ENCODE measurements at regions not wholly inside any gene's neighbourhood (a gene's known extent, or its start where the extent isn't known, plus 50 kb on each side); places are given as distances from the start of the nearest gene placed in this dataset.

GRCh38 chr9:1115370-1115769 is 65.2 kb downstream of the DMRT2 start:
- no peak overlapping the region for H3K27ac ChIP-seq
- H3K27me3 ChIP-seq (ENCODE audit: control insufficient read depth, insufficient read depth, low read length), result no peaks in the 10 kb centered on the region
- H3K4me1 ChIP-seq, result no peaks in the 10 kb centered on the region
- H3K79me2 ChIP-seq, result no peaks in the 10 kb centered on the region
- TF ChIP-seq CTCF (IDR thresholded peaks at IDR 0.05), result no peak
- H3K4me3 ChIP-seq (ENCODE audit: low read depth, low read length), result no peak overlapping the region
- no peak overlapping the region for H3K4me2 ChIP-seq (ENCODE audit: low read length)
- H3K9ac ChIP-seq, result no peak overlapping the region
- no peaks in the 10 kb centered on the region for H3K36me3 ChIP-seq (ENCODE audit: control insufficient read depth, insufficient read depth, low read length)
- H2AFZ ChIP-seq, result no peak overlapping the region
- no peaks in the 10 kb centered on the region for H3K9me3 ChIP-seq (ENCODE audit: control insufficient read depth, low read length)

- Histone ChIP-seq H3K27ac (no peak overlapping the region), H2AFZ (no peak overlapping the region), H3K4me1 (no peaks in the 10 kb centered on the region), H3K9me3 (ENCODE audit: control insufficient read depth, low read length) (no peaks in the 10 kb centered on the region), H3K27me3 (ENCODE audit: control insufficient read depth, insufficient read depth, low read length) (no peaks in the 10 kb centered on the region), H3K4me2 (ENCODE audit: low read length) (no peak overlapping the region), H3K4me3 (ENCODE audit: low read depth, low read length) (no peak overlapping the region), H3K36me3 (ENCODE audit: control insufficient read depth, insufficient read depth, low read length) (no peaks in the 10 kb centered on the region), H3K9ac (no peak overlapping the region), H3K79me2 (no peaks in the 10 kb centered on the region)
- no peak for TF ChIP-seq CTCF (IDR thresholded peaks at IDR 0.05)
These were observed 67.3 kb downstream of the DMRT2 start for GRCh38 chr9:1117439-1117838.

GRCh38 chr9:1120500-1121165 is 70.5 kb downstream of the DMRT2 start:
- H3K4me3 ChIP-seq (ENCODE audit: low read depth, low read length), result no peak overlapping the region
- no peak overlapping the region for H3K27ac ChIP-seq
- no peaks in the 10 kb centered on the region for H3K79me2 ChIP-seq
- TF ChIP-seq CTCF (IDR thresholded peaks at IDR 0.05), result no peak
- no peaks in the 10 kb centered on the region for H3K4me1 ChIP-seq
- no peaks in the 10 kb centered on the region for H3K36me3 ChIP-seq (ENCODE audit: control insufficient read depth, insufficient read depth, low read length)
- no peaks in the 10 kb centered on the region for H3K9me3 ChIP-seq (ENCODE audit: control insufficient read depth, low read length)
- H3K4me2 ChIP-seq (ENCODE audit: low read length), result no peak overlapping the region
- no peak overlapping the region for H3K9ac ChIP-seq
- H3K27me3 ChIP-seq (ENCODE audit: control insufficient read depth, insufficient read depth, low read length), result no peaks in the 10 kb centered on the region
- H2AFZ ChIP-seq, result no peak overlapping the region

GRCh38 chr9:1125741-1126140 is 75.6 kb downstream of the DMRT2 start:
- no peaks in the 10 kb centered on the region for H3K36me3 ChIP-seq (ENCODE audit: control insufficient read depth, insufficient read depth, low read length)
- no peak overlapping the region for H3K27ac ChIP-seq
- H3K4me2 ChIP-seq (ENCODE audit: low read length), result no peak overlapping the region
- no peaks in the 10 kb centered on the region for H3K27me3 ChIP-seq (ENCODE audit: control insufficient read depth, insufficient read depth, low read length)
- no peaks in the 10 kb centered on the region for H3K4me1 ChIP-seq
- no peak for TF ChIP-seq CTCF (IDR thresholded peaks at IDR 0.05)
- no peak overlapping the region for H2AFZ ChIP-seq
- H3K4me3 ChIP-seq (ENCODE audit: low read depth, low read length), result no peak overlapping the region
- H3K79me2 ChIP-seq, result no peaks in the 10 kb centered on the region
- no peaks in the 10 kb centered on the region for H3K9me3 ChIP-seq (ENCODE audit: control insufficient read depth, low read length)
- no peak overlapping the region for H3K9ac ChIP-seq

GRCh38 chr9:1128046-1128445 is 77.9 kb downstream of the DMRT2 start:
- no peak overlapping the region for H3K4me2 ChIP-seq (ENCODE audit: low read length)
- TF ChIP-seq CTCF (IDR thresholded peaks at IDR 0.05), result no peak

More at GRCh38 chr9:1128046-1128445, 77.9 kb downstream of the DMRT2 start:
- H3K27ac ChIP-seq, result no peak overlapping the region
- H3K4me1 ChIP-seq, result no peaks in the 10 kb centered on the region
- no peaks in the 10 kb centered on the region for H3K9me3 ChIP-seq (ENCODE audit: control insufficient read depth, low read length)
- no peaks in the 10 kb centered on the region for H3K36me3 ChIP-seq (ENCODE audit: control insufficient read depth, insufficient read depth, low read length)
- H3K4me3 ChIP-seq (ENCODE audit: low read depth, low read length), result no peak overlapping the region
- no peaks in the 10 kb centered on the region for H3K27me3 ChIP-seq (ENCODE audit: control insufficient read depth, insufficient read depth, low read length)
- no peak overlapping the region for H3K9ac ChIP-seq
- no peaks in the 10 kb centered on the region for H3K79me2 ChIP-seq
- no peak overlapping the region for H2AFZ ChIP-seq

Measured in parathyroid adenoma (tissue), 2 donors.